ENCODE measurements at regions not wholly inside any gene's neighbourhood (a gene's known extent, or its start where the extent isn't known, plus 50 kb on each side); places are given as distances from the start of the nearest gene placed in this dataset.

Small RNA genes lying in the stretch of these regions (small RNA-seq; reads per million reads assigned to genes)
- gene RF01983 (ENCODE audit: insufficient read depth in 2 of 3, insufficient read length in 3 of 3, low read depth in 2 of 3, low replicate concordance in 1 of 3) = 0 reads per million in 3 experiments
